ENCODE measurements at regions not wholly inside any gene's neighbourhood (a gene's known extent, or its start where the extent isn't known, plus 50 kb on each side); places are given as distances from the start of the nearest gene placed in this dataset.

- no peaks in the 10 kb centered on the region for H3K27me3 ChIP-seq (ENCODE audit: control insufficient read depth, extremely low read depth, insufficient read depth, low read length)
- H3K9me1 ChIP-seq (ENCODE audit: control insufficient read depth, extremely low read depth, insufficient read depth, low read length): no peaks in the 10 kb centered on the region
- no peak overlapping the region for H2AFZ ChIP-seq (ENCODE audit: control insufficient read depth, low read length)
- no peak overlapping the region for H3K9ac ChIP-seq (ENCODE audit: control insufficient read depth, extremely low read depth, insufficient read depth, low read length)
- no peak for FAIRE-seq
- dilution Hi-C loops (cut with MboI; ENCODE audit: extremely low pct_ligation_motif_present, low sequenced_read_pairs): no loop called here
- no peak overlapping the region for H3K27ac ChIP-seq (ENCODE audit: control insufficient read depth, insufficient read depth, low read length)
- no peaks in the 10 kb centered on the region for H4K20me1 ChIP-seq (ENCODE audit: control insufficient read depth, extremely low read depth, insufficient read depth, low read length)
- TF ChIP-seq EZH2 (IDR thresholded peaks at IDR 0.05; ENCODE audit: low read length): no peak
- no peak for TF ChIP-seq CTCF (optimal IDR thresholded peaks at IDR 0.05 in 1 of 3, IDR thresholded peaks at IDR 0.05 in 1 of 3, conservative IDR thresholded peaks at IDR 0.05 in 1 of 3; ENCODE audit: extremely low read depth in 1 of 3, insufficient read depth in 2 of 3, low read length in 3 of 3)
- no peak overlapping the region for H3K4me3 ChIP-seq (ENCODE audit: control insufficient read depth in 2 of 3, extremely low read depth in 1 of 3, insufficient read depth in 2 of 3, low read depth in 1 of 3, low read length in 3 of 3)
- no peak overlapping the region for H3K4me2 ChIP-seq (ENCODE audit: control insufficient read depth, extremely low read depth, insufficient read depth, low read depth, low read length)
- no peak for DNase-seq (ENCODE audit: low read depth, low spot score)
- no peaks in the 10 kb centered on the region for H3K9me3 ChIP-seq (ENCODE audit: control insufficient read depth, low read depth, low read length)
- no peaks in the 10 kb centered on the region for H3K4me1 ChIP-seq (ENCODE audit: control insufficient read depth, extremely low read depth, insufficient read depth, low read length)
- no peaks in the 10 kb centered on the region for H3K79me2 ChIP-seq (ENCODE audit: control insufficient read depth, insufficient read depth, low read length)
- H3K36me3 ChIP-seq (ENCODE audit: control insufficient read depth in 2 of 2, extremely low read depth in 1 of 2, insufficient read depth in 2 of 2, low read length in 2 of 2): no peaks in the 10 kb centered on the region
These were observed 60.6 kb upstream of the TCF12 start for GRCh38 chr15:56857828-56858227.

- Histone ChIP-seq H3K4me2 (ENCODE audit: control insufficient read depth, extremely low read depth, insufficient read depth, low read depth, low read length) (no peak overlapping the region), H3K9ac (ENCODE audit: control insufficient read depth, extremely low read depth, insufficient read depth, low read length) (no peak overlapping the region), H3K4me1 (ENCODE audit: control insufficient read depth, extremely low read depth, insufficient read depth, low read length) (no peaks in the 10 kb centered on the region), H3K4me3 (ENCODE audit: control insufficient read depth in 2 of 3, extremely low read depth in 1 of 3, insufficient read depth in 2 of 3, low read depth in 1 of 3, low read length in 3 of 3) (no peak overlapping the region), H3K36me3 (ENCODE audit: control insufficient read depth in 2 of 2, extremely low read depth in 1 of 2, insufficient read depth in 2 of 2, low read length in 2 of 2) (no peaks in the 10 kb centered on the region), H3K79me2 (ENCODE audit: control insufficient read depth, insufficient read depth, low read length) (no peaks in the 10 kb centered on the region), H4K20me1 (ENCODE audit: control insufficient read depth, extremely low read depth, insufficient read depth, low read length) (no peaks in the 10 kb centered on the region), H3K27me3 (ENCODE audit: control insufficient read depth, extremely low read depth, insufficient read depth, low read length) (no peaks in the 10 kb centered on the region), H2AFZ (ENCODE audit: control insufficient read depth, low read length) (no peak overlapping the region), H3K9me1 (ENCODE audit: control insufficient read depth, extremely low read depth, insufficient read depth, low read length) (no peaks in the 10 kb centered on the region), H3K27ac (ENCODE audit: control insufficient read depth, insufficient read depth, low read length) (no peak overlapping the region), H3K9me3 (ENCODE audit: control insufficient read depth, low read depth, low read length) (no peaks in the 10 kb centered on the region)
- dilution Hi-C loops (cut with MboI; ENCODE audit: extremely low pct_ligation_motif_present, low sequenced_read_pairs): no loop called here
- FAIRE-seq: no peak
- TF ChIP-seq CTCF (optimal IDR thresholded peaks at IDR 0.05 in 1 of 3, IDR thresholded peaks at IDR 0.05 in 1 of 3, conservative IDR thresholded peaks at IDR 0.05 in 1 of 3; ENCODE audit: extremely low read depth in 1 of 3, insufficient read depth in 2 of 3, low read length in 3 of 3) (no peak), EZH2 (IDR thresholded peaks at IDR 0.05; ENCODE audit: low read length) (no peak)
- no peak for DNase-seq (ENCODE audit: low read depth, low spot score)
These were observed 61.5 kb upstream of the TCF12 start for GRCh38 chr15:56856934-56857333.
